B cell (primary cell): ENCODE measurements at regions not wholly inside any gene's neighbourhood (a gene's known extent, or its start where the extent isn't known, plus 50 kb on each side); places are given as distances from the start of the nearest gene placed in this dataset.

Experiments
- ATAC-seq: fragments of 200-7000 bp; cut with Tn5 transposase; one replicate; pipeline ENCODE4 v1.10.0; 2021; ENCODE audit warnings: low read depth, mild to moderate bottlenecking, moderate number of reproducible peaks, moderate library complexity
- CTCF ChIA-PET: fragments of 350-600 bp; sonication (Branson Sonifier 250); formaldehyde crosslinking; loops from one replicate; lab custom pipeline; 2021; ENCODE audit warnings: antibody characterized with exemption, inconsistent platforms; lab: Charles Lee
- POLR2A ChIA-PET: fragments of 350-600 bp; sonication (Branson Sonifier 250); formaldehyde crosslinking; loops from one replicate; lab custom pipeline; 2021; ENCODE audit warnings: antibody characterized with exemption; lab: Charles Lee
- DNase-seq: peaks from one replicate; pipeline ENCODE4 v3.0.0; 2013
- H2AFZ ChIP-seq: 2 replicates; pipeline ENCODE4 v1.6.1; 2012; ENCODE audit warnings: mild to moderate bottlenecking, low read depth, low read length; ENCODE audit not compliant: insufficient read depth, poor library complexity, severe bottlenecking
- H3K27ac ChIP-seq, 2 donors: 1 replicate in 1 of 2; 2 replicates in 1 of 2; pipeline ENCODE4 v1.5.1; 2012 to 2013; ENCODE audit warnings: low read length in 2 of 2, mild to moderate bottlenecking in 2 of 2, moderate library complexity in 1 of 2
- H3K27me3 ChIP-seq, 4 experiments: fragments of 200-600 bp in 1 of 4; sonication (generic) in 1 of 4; replicated peaks in 1 of 4; 1 replicate in 2 of 4; 2 replicates in 2 of 4; pipeline versions ENCODE4 v1.6.1 to v1.7.0; 2013 to 2016; ENCODE audit warnings: low read length in 3 of 4, mild to moderate bottlenecking in 2 of 4, mixed read lengths in 1 of 4, moderate library complexity in 1 of 4; ENCODE audit not compliant: insufficient read depth in 4 of 4, control insufficient read depth in 3 of 4; ENCODE audit errors: control extremely low read depth in 1 of 4
- H3K36me3 ChIP-seq, 2 experiments: replicated peaks in 1 of 2; 1 replicate in 1 of 2; 2 replicates in 1 of 2; pipeline versions ENCODE4 v1.6.1 to v1.7.1; 2013; ENCODE audit warnings: low read length in 1 of 2; ENCODE audit not compliant: insufficient read depth in 2 of 2, control insufficient read depth in 1 of 2; ENCODE audit errors: control extremely low read depth in 1 of 2, extremely low read depth in 1 of 2
- H3K4me1 ChIP-seq, 2 donors: fragments of 200-600 bp in 1 of 2; sonication (generic) in 1 of 2; 1 replicate in 1 of 2; 2 replicates in 1 of 2; pipeline versions ENCODE4 v1.5.1 to v1.6.1; 2013 to 2017; ENCODE audit warnings: low read length in 2 of 2; ENCODE audit not compliant: control insufficient read depth in 2 of 2, insufficient read depth in 2 of 2
- H3K4me2 ChIP-seq: replicated peaks from 2 replicates; pipeline ENCODE3; 2012; ENCODE audit warnings: mild to moderate bottlenecking, low read depth, low read length; ENCODE audit not compliant: poor library complexity, severe bottlenecking
- H3K4me3 ChIP-seq, 5 experiments: fragments of 200-600 bp in 1 of 5; sonication (generic) in 1 of 5; 1 replicate in 3 of 5; 2 replicates in 2 of 5; pipeline versions ENCODE4 v1.5.1 to v1.7.0; 2011 to 2016; ENCODE audit warnings: low read length in 4 of 5, mild to moderate bottlenecking in 4 of 5, low read depth in 2 of 5, control low read depth in 1 of 5, moderate library complexity in 1 of 5; ENCODE audit not compliant: insufficient read depth in 1 of 5; ENCODE audit errors: control extremely low read depth in 1 of 5, extremely low read depth in 1 of 5
- H3K79me2 ChIP-seq: fragments of 200-600 bp; sonication (generic); one replicate; pipeline ENCODE4 v1.6.0; 2016; ENCODE audit warnings: low read length; ENCODE audit not compliant: control insufficient read depth, insufficient read depth
- H3K9ac ChIP-seq: fragments of 200-600 bp; sonication (generic); 2 replicates; pipeline ENCODE4 v1.6.1; 2017; ENCODE audit warnings: mild to moderate bottlenecking, low read length, moderate library complexity
- H3K9me3 ChIP-seq, 3 donors: one replicate each; pipeline versions ENCODE4 v1.6.1 to v1.7.1; 2013; ENCODE audit warnings: low read length in 2 of 3; ENCODE audit not compliant: control insufficient read depth in 2 of 3, insufficient read depth in 1 of 3; ENCODE audit errors: control extremely low read depth in 1 of 3
- H4K20me1 ChIP-seq: 2 replicates; pipeline ENCODE4 v1.6.0; 2012; ENCODE audit warnings: mild to moderate bottlenecking, low read length; ENCODE audit not compliant: insufficient read depth, control insufficient read depth, poor library complexity, severe bottlenecking
- H3K27ac Mint-ChIP-seq: one replicate; pipeline ENCODE4 v1.8.0; 2021; ENCODE audit warnings: mixed read lengths
- H3K27me3 Mint-ChIP-seq: one replicate; pipeline ENCODE4 v1.8.0; 2021; ENCODE audit warnings: mixed read lengths
- H3K4me1 Mint-ChIP-seq: one replicate; pipeline ENCODE4 v1.8.0; 2021; ENCODE audit warnings: mixed read lengths
- H3K4me3 Mint-ChIP-seq: one replicate; pipeline ENCODE4 v1.8.0; 2021; ENCODE audit warnings: mixed read lengths
- H3K9me3 Mint-ChIP-seq: one replicate; pipeline ENCODE4 v1.8.0; 2022; ENCODE audit warnings: mixed read lengths; ENCODE audit not compliant: insufficient read depth
- EZH2 ChIP-seq: IDR thresholded peaks from 2 replicates; pipeline ENCODE4 v1.6.1; 2012; ENCODE audit warnings: borderline replicate concordance, low read depth, mild to moderate bottlenecking, moderate library complexity, low read length; ENCODE audit not compliant: insufficient read depth, poor library complexity, severe bottlenecking
- WGBS: methylation state at CpG from one replicate; pipeline ENCODE4 v1.1.5; 2013; ENCODE audit warnings: missing lambda C conversion rate; ENCODE audit not compliant: insufficient coverage; 5-methylcytosine and 5-hydroxymethylcytosine counted together
- intact Hi-C: fragments of 100-400 bp; cut with micrococcal nuclease; formaldehyde crosslinking; loops from one replicate; pipeline ENCODE4 v1.10.0; 2022
- TF ChIP-seq, protein P1 (sequence below): fragments of 200-600 bp; IDR thresholded peaks from one replicate; pipeline ENCODE4 v1.8.0; 2022; ENCODE audit warnings: antibody characterized with exemption, mild to moderate bottlenecking

- no peaks in the 10 kb centered on the region for H3K79me2 ChIP-seq
- no peak overlapping the region for H3K27ac Mint-ChIP-seq
- no peak overlapping the region for H3K9ac ChIP-seq
- no peak overlapping the region for H3K4me2 ChIP-seq
- WGBS: 100% methylated on average over 1 of the region's 2 CpGs
- no peaks in the 10 kb centered on the region for H3K4me1 ChIP-seq
- H4K20me1 ChIP-seq: no peaks in the 10 kb centered on the region
- ChIA-PET CTCF (no interaction called here), POLR2A (interaction anchor here (0.7 kb wide), 1 partner anchor 1773 kb away, joined by 3 read pairs; no protein-coding TSS in a partner anchor)
- TF ChIP-seq, protein P1, sequence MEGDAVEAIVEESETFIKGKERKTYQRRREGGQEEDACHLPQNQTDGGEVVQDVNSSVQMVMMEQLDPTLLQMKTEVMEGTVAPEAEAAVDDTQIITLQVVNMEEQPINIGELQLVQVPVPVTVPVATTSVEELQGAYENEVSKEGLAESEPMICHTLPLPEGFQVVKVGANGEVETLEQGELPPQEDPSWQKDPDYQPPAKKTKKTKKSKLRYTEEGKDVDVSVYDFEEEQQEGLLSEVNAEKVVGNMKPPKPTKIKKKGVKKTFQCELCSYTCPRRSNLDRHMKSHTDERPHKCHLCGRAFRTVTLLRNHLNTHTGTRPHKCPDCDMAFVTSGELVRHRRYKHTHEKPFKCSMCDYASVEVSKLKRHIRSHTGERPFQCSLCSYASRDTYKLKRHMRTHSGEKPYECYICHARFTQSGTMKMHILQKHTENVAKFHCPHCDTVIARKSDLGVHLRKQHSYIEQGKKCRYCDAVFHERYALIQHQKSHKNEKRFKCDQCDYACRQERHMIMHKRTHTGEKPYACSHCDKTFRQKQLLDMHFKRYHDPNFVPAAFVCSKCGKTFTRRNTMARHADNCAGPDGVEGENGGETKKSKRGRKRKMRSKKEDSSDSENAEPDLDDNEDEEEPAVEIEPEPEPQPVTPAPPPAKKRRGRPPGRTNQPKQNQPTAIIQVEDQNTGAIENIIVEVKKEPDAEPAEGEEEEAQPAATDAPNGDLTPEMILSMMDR: no peak
- TF ChIP-seq EZH2: no peak
- no peak overlapping the region for H3K27ac ChIP-seq
- H3K4me1 Mint-ChIP-seq: no peaks in the 10 kb centered on the region
- ATAC-seq (no peak), DNase-seq (no peak)
- no peak overlapping the region for H3K4me3 Mint-ChIP-seq
- no peaks in the 10 kb centered on the region for H3K27me3 ChIP-seq
- no peak overlapping the region for H3K4me3 ChIP-seq
- no peaks in the 10 kb centered on the region for H3K9me3 Mint-ChIP-seq
- H3K27me3 Mint-ChIP-seq: peaks cover 7% of the 10 kb centered on the region
- no peak overlapping the region for H2AFZ ChIP-seq
- H3K36me3 ChIP-seq: no peaks in the 10 kb centered on the region
- intact Hi-C loops: no loop called here
- no peaks in the 10 kb centered on the region for H3K9me3 ChIP-seq
These were observed 239.7 kb downstream of the EMP1 start for GRCh38 chr12:13436182-13436581.

GRCh38 chr12:13435235-13435933, 238.9 kb downstream of the EMP1 start:
- no peak for TF ChIP-seq EZH2
- TF ChIP-seq, protein P1: no peak
- Histone ChIP-seq H3K27me3 (no peaks in the 10 kb centered on the region), H3K27ac (no peak overlapping the region), H3K9me3 (no peaks in the 10 kb centered on the region), H3K36me3 (no peaks in the 10 kb centered on the region), H3K79me2 (no peaks in the 10 kb centered on the region), H3K9ac (no peak overlapping the region), H3K4me2 (no peak overlapping the region), H3K4me3 (no peak overlapping the region), H4K20me1 (no peaks in the 10 kb centered on the region), H3K4me1 (no peaks in the 10 kb centered on the region), H2AFZ (no peak overlapping the region)
- DNase-seq (no peak), ATAC-seq (no peak)
- H3K27ac Mint-ChIP-seq: no peak overlapping the region
- peaks cover 7% of the 10 kb centered on the region for H3K27me3 Mint-ChIP-seq
- WGBS: 33% methylated on average over 3 of the region's 4 CpGs
- POLR2A ChIA-PET: interaction anchor here (0.7 kb wide), 1 partner anchor 1773 kb away, joined by 3 read pairs; no protein-coding TSS in a partner anchor
- H3K9me3 Mint-ChIP-seq: no peaks in the 10 kb centered on the region
- CTCF ChIA-PET: no interaction called here
- intact Hi-C loops: no loop called here
- H3K4me3 Mint-ChIP-seq: no peak overlapping the region
- no peaks in the 10 kb centered on the region for H3K4me1 Mint-ChIP-seq
